Dendritic cell treated with granulocyte-macrophage colony-stimulating factor and Interleukin-4, amounts not matched to agents 40 ng/mL and 50 ng/mL, for 4 days (primary cell): ENCODE measurements at regions not wholly inside any gene's neighbourhood (a gene's known extent, or its start where the extent isn't known, plus 50 kb on each side); places are given as distances from the start of the nearest gene placed in this dataset.
"Not testable (repeated sequence)": the region's sequence is repeated elsewhere in the genome, so short reads cannot be mapped to it uniquely, and the experiment has no call there.

Source experiments
- H3K27ac Mint-ChIP-seq: one replicate; pipeline ENCODE4 v1.8.0; 2022; ENCODE audit warnings: mild to moderate bottlenecking, mixed read lengths
- H3K27me3 Mint-ChIP-seq: one replicate; pipeline ENCODE4 v1.8.0; 2022; ENCODE audit warnings: mild to moderate bottlenecking, mixed read lengths
- H3K36me3 Mint-ChIP-seq: one replicate; pipeline ENCODE4 v1.8.0; 2022; ENCODE audit warnings: low read depth, mixed read lengths
- H3K4me1 Mint-ChIP-seq: one replicate; pipeline ENCODE4 v1.8.0; 2022; ENCODE audit warnings: low read depth, mixed read lengths
- H3K4me3 Mint-ChIP-seq: one replicate; pipeline ENCODE4 v1.8.0; 2022; ENCODE audit warnings: mild to moderate bottlenecking, moderate library complexity, mixed read lengths
- H3K9me3 Mint-ChIP-seq: one replicate; pipeline ENCODE4 v1.8.0; 2022; ENCODE audit warnings: mixed read lengths
- intact Hi-C: fragments of 100-400 bp; cut with micrococcal nuclease; formaldehyde crosslinking; loops from one replicate; pipeline ENCODE4 v1.15.0; 2022

- no peak overlapping the region for H3K27ac Mint-ChIP-seq
- H3K4me3 Mint-ChIP-seq: no peak overlapping the region
- H3K9me3 Mint-ChIP-seq: no peaks in the 10 kb centered on the region
- intact Hi-C loops: no loop called here
- no peaks in the 10 kb centered on the region for H3K36me3 Mint-ChIP-seq
- H3K27me3 Mint-ChIP-seq: no peaks in the 10 kb centered on the region
- peaks cover 10% of the 10 kb centered on the region for H3K4me1 Mint-ChIP-seq
Measured at GRCh38 chrX:9396930-9397329, 67.9 kb upstream of the TBL1X start.

DNA sequence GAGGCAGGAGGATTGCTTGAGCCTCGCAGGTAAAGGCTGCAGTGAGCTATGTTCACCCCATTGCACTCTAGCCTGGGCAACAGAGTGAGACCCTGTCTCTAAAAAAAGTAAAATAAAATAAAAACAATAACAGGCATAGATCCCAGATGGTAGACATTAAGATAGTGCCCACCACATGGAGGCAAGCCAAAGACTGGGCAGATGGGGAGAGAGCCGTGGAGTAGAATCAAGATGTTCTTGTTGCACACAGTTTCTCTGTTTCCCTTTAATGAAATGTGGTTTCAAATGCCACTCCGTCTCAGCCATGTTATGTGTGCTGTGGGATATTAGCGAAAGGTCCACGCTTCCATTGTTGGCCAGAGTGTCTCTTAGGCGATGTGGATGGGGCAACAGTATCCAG, 63.8 kb upstream of the TBL1X start:
- intact Hi-C loops: no loop called here
- Mint-ChIP-seq H3K4me1 (no peaks in the 10 kb centered on the region), H3K4me3 (no peak overlapping the region), H3K27me3 (no peaks in the 10 kb centered on the region), H3K9me3 (no peaks in the 10 kb centered on the region), H3K27ac (no peak overlapping the region), H3K36me3 (no peaks in the 10 kb centered on the region)

- no peak overlapping the region for H3K4me3 Mint-ChIP-seq
- intact Hi-C loops: no loop called here
- H3K27me3 Mint-ChIP-seq: no peaks in the 10 kb centered on the region
- H3K27ac Mint-ChIP-seq: no peak overlapping the region
- no peaks in the 10 kb centered on the region for H3K9me3 Mint-ChIP-seq
- no peaks in the 10 kb centered on the region for H3K36me3 Mint-ChIP-seq
- no peaks in the 10 kb centered on the region for H3K4me1 Mint-ChIP-seq
Measured at GRCh38 chrX:9403374-9403773, 61.5 kb upstream of the TBL1X start.

DNA sequence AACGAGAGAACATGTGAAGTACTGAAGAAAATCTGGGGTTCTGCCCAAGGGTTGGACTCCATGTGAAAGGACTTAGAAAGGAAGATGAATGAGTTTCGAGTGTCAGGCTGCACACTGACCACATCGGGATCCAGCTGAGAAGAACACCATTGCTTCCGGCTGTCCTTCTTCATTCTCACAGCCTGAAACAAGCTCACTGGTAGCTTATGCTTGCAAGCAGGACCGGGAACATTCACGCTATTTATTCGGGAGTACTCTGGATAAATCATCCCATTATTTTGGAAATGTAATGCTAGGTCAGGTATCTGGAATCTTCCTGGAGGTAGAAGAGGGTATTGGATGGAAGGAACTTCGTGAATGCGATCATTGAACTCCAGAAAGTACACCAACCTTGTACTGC, 59.2 kb upstream of the TBL1X start:
- H3K36me3 Mint-ChIP-seq, H3K9me3 Mint-ChIP-seq, H3K4me3 Mint-ChIP-seq, H3K27me3 Mint-ChIP-seq, H3K27ac Mint-ChIP-seq, H3K4me1 Mint-ChIP-seq, intact Hi-C loops: not testable (repeated sequence)

DNA sequence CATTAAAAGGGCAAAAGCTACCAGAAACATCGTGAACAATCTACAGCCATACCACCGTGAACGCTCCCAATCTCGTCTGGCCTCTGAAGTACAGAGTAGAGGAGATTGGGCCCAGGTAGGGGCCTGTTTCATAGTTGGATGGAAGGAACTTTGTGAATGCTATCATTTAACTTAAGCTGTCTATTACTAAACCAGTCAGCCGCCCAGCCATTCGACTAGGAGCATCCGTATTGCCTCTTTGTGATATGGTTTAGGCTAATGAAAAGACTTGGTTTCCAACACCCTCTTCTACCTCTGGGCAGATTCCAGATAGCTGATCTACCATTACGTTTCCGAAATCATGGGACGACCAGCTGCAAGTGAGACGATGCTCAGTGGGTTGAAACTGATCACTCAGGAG, 54.0 kb upstream of the TBL1X start:
- H3K4me1 Mint-ChIP-seq, intact Hi-C loops, H3K4me3 Mint-ChIP-seq, H3K9me3 Mint-ChIP-seq, H3K27me3 Mint-ChIP-seq, H3K36me3 Mint-ChIP-seq, H3K27ac Mint-ChIP-seq: not testable (repeated sequence)

GRCh38 chrX:9411682-9412081, 53.2 kb upstream of the TBL1X start:
- H3K9me3 Mint-ChIP-seq, H3K27ac Mint-ChIP-seq, H3K36me3 Mint-ChIP-seq, H3K4me1 Mint-ChIP-seq, intact Hi-C loops, H3K4me3 Mint-ChIP-seq, H3K27me3 Mint-ChIP-seq: not testable (repeated sequence)

DNA sequence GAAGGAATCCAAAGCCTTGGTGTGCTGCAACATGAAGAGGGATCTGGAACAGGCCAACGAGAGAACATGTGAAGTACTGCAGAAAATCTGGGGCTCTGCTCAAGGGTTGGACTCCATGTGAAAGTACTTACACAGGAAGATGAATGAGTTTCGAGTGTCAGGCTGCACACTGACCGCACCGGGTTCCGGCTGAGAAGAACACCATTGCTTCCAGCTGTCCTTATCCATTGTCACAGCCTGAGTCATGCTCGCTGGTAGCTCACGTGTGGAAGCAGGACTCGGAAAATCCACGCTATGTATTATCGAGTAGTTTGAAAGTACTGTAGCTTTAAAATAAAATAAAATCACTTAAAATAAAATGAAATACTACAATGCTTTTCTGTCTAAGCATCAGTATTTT, 50.4 kb upstream of the TBL1X start:
- H3K4me3 Mint-ChIP-seq: no peak overlapping the region
- no peaks in the 10 kb centered on the region for H3K27me3 Mint-ChIP-seq
- H3K4me1 Mint-ChIP-seq: peaks cover 9% of the 10 kb centered on the region
- H3K9me3 Mint-ChIP-seq: no peaks in the 10 kb centered on the region
- no peak overlapping the region for H3K27ac Mint-ChIP-seq
- no peaks in the 10 kb centered on the region for H3K36me3 Mint-ChIP-seq
- intact Hi-C loops: no loop called here
